Endothelial cell of umbilical vein (primary cell): ENCODE measurements at regions not wholly inside any gene's neighbourhood (a gene's known extent, or its start where the extent isn't known, plus 50 kb on each side); places are given as distances from the start of the nearest gene placed in this dataset.

Source experiments
- BruUV-seq: library from RNA; stranded (reverse); fragments of 400-500 nt; replicated peaks from 2 replicates; lab custom pipeline; 2021; lab: Mats Ljungman, UMichigan
- CTCF ChIA-PET: fragments of 300-600, 350-600 bp; sonication (Branson Sonifier 250); formaldehyde crosslinking; loops from one replicate; lab custom pipeline; 2021; ENCODE audit warnings: antibody characterized with exemption, inconsistent platforms; lab: Charles Lee
- POLR2A ChIA-PET: fragments of 300-600, 350-600 bp; sonication (Branson Sonifier 250); formaldehyde crosslinking; loops from one replicate; lab custom pipeline; 2021; ENCODE audit warnings: antibody characterized with exemption, inconsistent platforms; lab: Charles Lee
- DNase-seq: peaks from one replicate; pipeline ENCODE4 v3.0.0-alpha.2; 2011; ENCODE audit warnings: low read depth, low spot score
- FAIRE-seq: peaks from 2 replicates; lab custom pipeline; 2011; peaks lifted over from hg19 to GRCh38; lab: Jason Lieb, UNC
- H2AFZ ChIP-seq: 2 replicates; pipeline ENCODE4 v1.6.0; 2012; ENCODE audit warnings: low read depth, low read length, control low read depth, inconsistent platforms
- H3K27ac ChIP-seq: 2 replicates; pipeline ENCODE4 v1.5.1; 2011; ENCODE audit warnings: low read depth, mild to moderate bottlenecking, control low read depth, low read length, moderate library complexity; ENCODE audit not compliant: insufficient read depth
- H3K27me3 ChIP-seq, 2 experiments: 2 replicates each; pipeline versions ENCODE4 v1.6.0 to v1.6.1; 2011; ENCODE audit warnings: low read length in 2 of 2, mixed read lengths in 1 of 2; ENCODE audit not compliant: control insufficient read depth in 2 of 2, insufficient read depth in 2 of 2
- H3K36me3 ChIP-seq, 2 experiments: 2 replicates in 1 of 2; 3 replicates in 1 of 2; pipeline ENCODE4 v1.5.1; 2011; ENCODE audit warnings: low read length in 2 of 2, mild to moderate bottlenecking in 1 of 2, moderate library complexity in 1 of 2; ENCODE audit not compliant: control insufficient read depth in 2 of 2, insufficient read depth in 2 of 2; ENCODE audit errors: extremely low read depth in 1 of 2
- H3K4me1 ChIP-seq: 3 replicates; pipeline ENCODE4 v1.5.1; 2011; ENCODE audit warnings: mild to moderate bottlenecking, low read length; ENCODE audit not compliant: control insufficient read depth, insufficient read depth; ENCODE audit errors: extremely low read depth
- H3K4me2 ChIP-seq: 2 replicates; pipeline ENCODE4 v1.6.1; 2011; ENCODE audit warnings: low read length, control low read depth, mixed read lengths; ENCODE audit not compliant: insufficient read depth
- H3K4me3 ChIP-seq, 3 experiments: fragments of 200-600 bp in 1 of 3; sonication (generic), shearing (Covaris generic) in 1 of 3; replicated peaks in 1 of 3; 2 replicates each; pipeline ENCODE4 v1.5.1; 2011 to 2016; ENCODE audit warnings: control low read depth in 3 of 3, low read length in 3 of 3, mild to moderate bottlenecking in 2 of 3, inconsistent platforms in 1 of 3, low read depth in 1 of 3, moderate library complexity in 1 of 3; ENCODE audit not compliant: insufficient read depth in 1 of 3
- H3K79me2 ChIP-seq: 2 replicates; pipeline ENCODE4 v1.6.0; 2012; ENCODE audit warnings: low read length, inconsistent platforms; ENCODE audit not compliant: control insufficient read depth, insufficient read depth
- H3K9ac ChIP-seq: replicated peaks from 2 replicates; pipeline ENCODE3; 2011; ENCODE audit warnings: low read length, control low read depth; ENCODE audit not compliant: insufficient read depth; ENCODE audit errors: extremely low read depth
- H3K9me1 ChIP-seq: replicated peaks from 3 replicates; pipeline ENCODE4 v1.6.0; 2011; ENCODE audit warnings: mild to moderate bottlenecking, low read length; ENCODE audit not compliant: control insufficient read depth, insufficient read depth; ENCODE audit errors: extremely low read depth
- H3K9me3 ChIP-seq: replicated peaks from 2 replicates; pipeline ENCODE4 v1.5.1; 2012; ENCODE audit warnings: low read length, inconsistent platforms; ENCODE audit not compliant: control insufficient read depth, insufficient read depth
- H4K20me1 ChIP-seq: replicated peaks from 2 replicates; pipeline ENCODE3; 2011; ENCODE audit warnings: mild to moderate bottlenecking, low read length; ENCODE audit not compliant: control insufficient read depth, insufficient read depth; ENCODE audit errors: extremely low read depth
- CTCF ChIP-seq, 2 donors: IDR thresholded peaks; 1 replicate in 1 of 2; 2 replicates in 1 of 2; pipeline ENCODE4 v1.5.1; 2011; ENCODE audit warnings: low read length in 2 of 2, mild to moderate bottlenecking in 2 of 2, moderate library complexity in 2 of 2, control low read depth in 1 of 2, inconsistent platforms in 1 of 2, low read depth in 1 of 2; ENCODE audit not compliant: insufficient read depth in 1 of 2; ENCODE audit errors: extremely low read depth in 1 of 2
- EZH2 ChIP-seq: IDR thresholded peaks from 2 replicates; pipeline ENCODE4 v1.6.1; 2012; ENCODE audit warnings: borderline replicate concordance, low read depth, mild to moderate bottlenecking, moderate library complexity, low read length, inconsistent platforms; ENCODE audit not compliant: severe bottlenecking
- FOS ChIP-seq: IDR thresholded peaks from 2 replicates; pipeline ENCODE4 v1.6.1; 2011; ENCODE audit warnings: mild to moderate bottlenecking, low read length, moderate library complexity, borderline replicate concordance; ENCODE audit not compliant: insufficient read depth
- GATA2 ChIP-seq: IDR thresholded peaks from 2 replicates; pipeline ENCODE4 v1.7.0; 2011; ENCODE audit warnings: low read depth, mild to moderate bottlenecking, moderate library complexity, mixed read lengths, low read length; ENCODE audit not compliant: insufficient read length, insufficient read depth
- JUN ChIP-seq: IDR thresholded peaks from 2 replicates; pipeline ENCODE4 v1.6.1; 2011; ENCODE audit warnings: borderline replicate concordance, low read depth; ENCODE audit not compliant: insufficient read length, insufficient read depth
- MAX ChIP-seq: IDR thresholded peaks from 2 replicates; pipeline ENCODE4 v1.6.1; 2011; ENCODE audit not compliant: insufficient read depth, insufficient read length
- MYC ChIP-seq: IDR thresholded peaks from one replicate; pipeline ENCODE4 v1.6.1; 2011; ENCODE audit warnings: mild to moderate bottlenecking, low read depth, low read length
- POLR2A ChIP-seq: IDR thresholded peaks from 2 replicates; pipeline ENCODE4 v1.6.1; 2012; ENCODE audit warnings: low read depth, mild to moderate bottlenecking, control low read depth, low read length
- POLR2AphosphoS5 ChIP-seq: IDR thresholded peaks from 2 replicates; pipeline ENCODE4 v1.6.1; 2012; ENCODE audit warnings: low read depth, mild to moderate bottlenecking, control low read depth, low read length, moderate library complexity; ENCODE audit not compliant: insufficient read depth
- dilution Hi-C: fragments of 300-500 bp; cut with MboI; formaldehyde crosslinking; loops from one replicate; pipeline ENCODE4 v1.15.0; 2019; ENCODE audit warnings: low sequenced_read_pairs; ENCODE audit not compliant: extremely low pct_ligation_motif_present
- intact Hi-C: fragments of 100-400 bp; cut with micrococcal nuclease; formaldehyde crosslinking; loops from one replicate; pipeline ENCODE4 v1.10.0; 2022

GRCh38 chr4:33924811-33925210 lies 2319.5 kb downstream of the ARAP2 start:
- Histone ChIP-seq H3K36me3 (no peaks in the 10 kb centered on the region), H3K4me1 (no peaks in the 10 kb centered on the region), H3K9me1 (no peaks in the 10 kb centered on the region), H3K4me2 (no peak overlapping the region), H3K9me3 (no peaks in the 10 kb centered on the region), H3K4me3 (no peak overlapping the region), H3K27me3 (no peaks in the 10 kb centered on the region), H2AFZ (no peak overlapping the region), H3K79me2 (no peaks in the 10 kb centered on the region), H3K9ac (no peak overlapping the region), H4K20me1 (no peaks in the 10 kb centered on the region), H3K27ac (no peak overlapping the region)
- dilution Hi-C loops (no loop called here), intact Hi-C loops (no loop called here)
- FAIRE-seq: no peak
- ChIA-PET POLR2A (no interaction called here), CTCF (interaction anchor here (0.6 kb wide), 1 partner anchor 22 kb away, joined by 3 read pairs; no protein-coding TSS in a partner anchor)
- DNase-seq: no peak
- no TSS peak for BruUV-seq
- TF ChIP-seq MYC (no peak), POLR2AphosphoS5 (no peak), POLR2A (no peak), JUN (no peak), MAX (no peak), CTCF (IDR thresholded peaks at IDR 0.05; ENCODE audit: extremely low read depth in 1 of 2, insufficient read depth in 1 of 2, low read depth in 1 of 2, low read length in 2 of 2) (no peak), EZH2 (no peak), FOS (no peak), GATA2 (no peak)
